ENCODE measurements at regions not wholly inside any gene's neighbourhood (a gene's known extent, or its start where the extent isn't known, plus 50 kb on each side); places are given as distances from the start of the nearest gene placed in this dataset.

- DNase-seq (ENCODE audit: low read depth), result no peak
- TF ChIP-seq, protein P1, sequence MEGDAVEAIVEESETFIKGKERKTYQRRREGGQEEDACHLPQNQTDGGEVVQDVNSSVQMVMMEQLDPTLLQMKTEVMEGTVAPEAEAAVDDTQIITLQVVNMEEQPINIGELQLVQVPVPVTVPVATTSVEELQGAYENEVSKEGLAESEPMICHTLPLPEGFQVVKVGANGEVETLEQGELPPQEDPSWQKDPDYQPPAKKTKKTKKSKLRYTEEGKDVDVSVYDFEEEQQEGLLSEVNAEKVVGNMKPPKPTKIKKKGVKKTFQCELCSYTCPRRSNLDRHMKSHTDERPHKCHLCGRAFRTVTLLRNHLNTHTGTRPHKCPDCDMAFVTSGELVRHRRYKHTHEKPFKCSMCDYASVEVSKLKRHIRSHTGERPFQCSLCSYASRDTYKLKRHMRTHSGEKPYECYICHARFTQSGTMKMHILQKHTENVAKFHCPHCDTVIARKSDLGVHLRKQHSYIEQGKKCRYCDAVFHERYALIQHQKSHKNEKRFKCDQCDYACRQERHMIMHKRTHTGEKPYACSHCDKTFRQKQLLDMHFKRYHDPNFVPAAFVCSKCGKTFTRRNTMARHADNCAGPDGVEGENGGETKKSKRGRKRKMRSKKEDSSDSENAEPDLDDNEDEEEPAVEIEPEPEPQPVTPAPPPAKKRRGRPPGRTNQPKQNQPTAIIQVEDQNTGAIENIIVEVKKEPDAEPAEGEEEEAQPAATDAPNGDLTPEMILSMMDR (IDR thresholded peaks at IDR 0.05; ENCODE audit: control insufficient read depth, insufficient read depth, low read depth, low read length, missing control alignments), result no peak
- H3K4me3 ChIP-seq (ENCODE audit: control insufficient read depth, low read depth, low read length), result no peak overlapping the region
These were observed 1511.3 kb upstream of the AGA start for GRCh38 chr4:178953447-178954120.

DNA sequence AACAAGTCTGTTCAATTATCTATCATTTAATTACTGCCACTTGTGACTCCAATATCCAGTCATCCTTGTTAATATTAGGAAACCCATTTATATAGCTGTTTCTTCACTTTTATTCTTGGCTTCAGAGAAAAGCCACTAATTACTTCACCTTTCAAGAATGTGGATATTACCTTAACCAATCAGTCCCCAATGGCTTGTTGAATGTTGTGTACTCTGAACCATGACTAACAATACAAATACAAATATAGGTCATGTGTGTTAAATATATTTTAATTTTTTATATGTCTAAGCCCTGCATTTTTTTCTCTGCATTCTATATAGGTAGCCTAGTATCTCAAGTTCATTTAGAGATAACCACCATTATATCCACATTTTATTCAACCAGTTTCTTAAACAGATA is 1513.4 kb upstream of the AGA start:
- H3K4me3 ChIP-seq (ENCODE audit: control insufficient read depth, low read depth, low read length), result no peak overlapping the region
- TF ChIP-seq, protein P1 (IDR thresholded peaks at IDR 0.05; ENCODE audit: control insufficient read depth, insufficient read depth, low read depth, low read length, missing control alignments), result no peak
- DNase-seq (ENCODE audit: low read depth), result no peak

- no peak overlapping the region for H3K4me3 ChIP-seq (ENCODE audit: control insufficient read depth, low read depth, low read length)
- DNase-seq (ENCODE audit: low read depth), result no peak
- TF ChIP-seq, protein P1 (IDR thresholded peaks at IDR 0.05; ENCODE audit: control insufficient read depth, insufficient read depth, low read depth, low read length, missing control alignments), result no peak
These were observed 1516.6 kb upstream of the AGA start for GRCh38 chr4:178958725-178959440.

DNA sequence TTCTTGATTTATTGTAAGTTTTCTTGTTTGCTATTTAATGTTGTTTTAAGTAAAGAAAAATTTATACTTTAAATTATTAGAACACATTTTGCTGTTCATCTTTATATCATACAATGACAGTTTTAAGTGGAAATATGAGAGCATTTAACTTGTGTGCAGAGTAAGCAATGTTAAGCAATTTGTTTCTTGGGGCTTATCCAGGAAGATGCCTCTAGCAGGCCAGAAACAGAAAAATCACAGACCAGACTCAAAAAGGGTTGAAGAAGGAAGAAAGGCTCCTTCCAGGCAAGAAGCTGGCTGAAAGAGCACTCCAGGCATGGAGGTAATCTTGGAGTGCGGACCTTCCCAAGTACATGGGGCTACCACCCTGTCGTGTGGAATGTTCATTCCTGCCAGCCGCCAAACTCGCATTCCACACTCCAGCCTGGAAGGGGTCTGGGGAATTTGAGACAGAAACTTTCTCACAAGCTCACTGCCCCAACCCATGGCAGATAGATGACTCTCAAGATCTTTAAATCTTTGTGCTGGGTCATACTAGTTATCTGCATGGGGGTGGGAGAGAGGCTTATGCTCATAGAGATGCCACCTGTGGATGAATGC is 1521.3 kb upstream of the AGA start:
- H3K4me3 ChIP-seq (ENCODE audit: control insufficient read depth, low read depth, low read length), result no peak overlapping the region
- TF ChIP-seq, protein P1 (IDR thresholded peaks at IDR 0.05; ENCODE audit: control insufficient read depth, insufficient read depth, low read depth, low read length, missing control alignments), result no peak
- no peak for DNase-seq (ENCODE audit: low read depth)

GRCh38 chr4:178966644-178967043 is 1524.4 kb upstream of the AGA start:
- H3K4me3 ChIP-seq (ENCODE audit: control insufficient read depth, low read depth, low read length), result no peak overlapping the region
- DNase-seq (ENCODE audit: low read depth), result no peak
- TF ChIP-seq, protein P1 (IDR thresholded peaks at IDR 0.05; ENCODE audit: control insufficient read depth, insufficient read depth, low read depth, low read length, missing control alignments), result no peak

- TF ChIP-seq, protein P1 (IDR thresholded peaks at IDR 0.05; ENCODE audit: control insufficient read depth, insufficient read depth, low read depth, low read length, missing control alignments), result no peak
- no peak for DNase-seq (ENCODE audit: low read depth)
- no peak overlapping the region for H3K4me3 ChIP-seq (ENCODE audit: control insufficient read depth, low read depth, low read length)
These were observed 1528.3 kb upstream of the AGA start for GRCh38 chr4:178970433-178971140.

Data from AG09309 (cell line).